PC-3 (cell line): ENCODE measurements at regions not wholly inside any gene's neighbourhood (a gene's known extent, or its start where the extent isn't known, plus 50 kb on each side); places are given as distances from the start of the nearest gene placed in this dataset.

Experiments
- ATAC-seq: fragments of 200-7000 bp; cut with Tn5 transposase; 2 replicates; pipeline ENCODE4 v1.9.1; 2020; ENCODE audit warnings: mild to moderate bottlenecking, moderate library complexity
- BruUV-seq: library from RNA; stranded (reverse); fragments of 400-500 nt; replicated peaks from 2 replicates; lab custom pipeline; 2021; lab: Mats Ljungman, UMichigan
- CTCF ChIA-PET: fragments of 300-600 bp; sonication (Branson Sonifier 250); formaldehyde crosslinking; loops from one replicate; lab custom pipeline; 2022; ENCODE audit warnings: antibody characterized with exemption; lab: Charles Lee
- POLR2A ChIA-PET: fragments of 300-600 bp; sonication (Branson Sonifier 250); formaldehyde crosslinking; loops from one replicate; lab custom pipeline; 2022; ENCODE audit warnings: antibody characterized with exemption; ENCODE audit not compliant: unreplicated experiment; lab: Charles Lee
- DNase-seq: peaks from one replicate; pipeline ENCODE4 v3.0.0-alpha.2; 2015
- H2AFZ ChIP-seq: fragments of 300-600 bp; sonication (generic); 2 replicates; pipeline ENCODE4 v1.6.0; 2016; ENCODE audit warnings: antibody characterized with exemption, low read length
- H3F3A ChIP-seq: fragments of 300-600 bp; sonication (generic); one replicate; pipeline ENCODE4 v1.6.0; 2017; ENCODE audit warnings: antibody characterized with exemption, low read length, control low read depth, mild to moderate bottlenecking; ENCODE audit not compliant: unreplicated experiment
- H3K27ac ChIP-seq: fragments of 300-600 bp; sonication (generic); 2 replicates; pipeline ENCODE4 v1.5.1; 2016; ENCODE audit warnings: mild to moderate bottlenecking, low read length
- H3K27me3 ChIP-seq: fragments of 300-600 bp; sonication (generic); 2 replicates; pipeline ENCODE4 v1.6.1; 2016; ENCODE audit warnings: low read length, mixed read lengths
- H3K36me3 ChIP-seq: fragments of 300-600 bp; sonication (generic); 2 replicates; pipeline ENCODE4 v1.6.1; 2016; ENCODE audit warnings: low read depth, mixed run types, low read length, mixed read lengths
- H3K4me1 ChIP-seq: fragments of 300-600 bp; sonication (generic); 2 replicates; pipeline ENCODE4 v1.5.1; 2016; ENCODE audit warnings: low read length; ENCODE audit not compliant: insufficient read depth
- H3K4me2 ChIP-seq: fragments of 300-600 bp; sonication (generic); 2 replicates; pipeline ENCODE4 v1.6.0; 2016; ENCODE audit warnings: low read length
- H3K4me3 ChIP-seq: fragments of 300-600 bp; sonication (generic); 2 replicates; pipeline ENCODE4 v1.5.1; 2016; ENCODE audit warnings: mild to moderate bottlenecking, low read length, mixed read lengths
- H3K79me2 ChIP-seq: fragments of 300-600 bp; sonication (generic); 2 replicates; pipeline ENCODE4 v1.6.1; 2017; ENCODE audit warnings: low read length, mixed read lengths
- H3K9ac ChIP-seq: fragments of 300-600 bp; sonication (generic); 2 replicates; pipeline ENCODE4 v1.6.0; 2016; ENCODE audit warnings: mild to moderate bottlenecking, low read length
- H3K9me2 ChIP-seq: fragments of 300-600 bp; sonication (generic); replicated peaks from 2 replicates; pipeline ENCODE4 v1.6.1; 2016; ENCODE audit warnings: mixed run types, low read length, mixed read lengths
- H3K9me3 ChIP-seq: fragments of 300-600 bp; sonication (generic); 2 replicates; pipeline ENCODE4 v1.6.1; 2016; ENCODE audit warnings: low read length, mixed read lengths
- H4K20me1 ChIP-seq: fragments of 300-600 bp; sonication (generic); 2 replicates; pipeline ENCODE4 v1.6.1; 2016; ENCODE audit warnings: low read length, mixed read lengths
- EZH2 ChIP-seq: fragments of 300-600 bp; sonication (generic); IDR thresholded peaks from one replicate; pipeline ENCODE4 v1.6.1; 2017; ENCODE audit warnings: antibody characterized with exemption, mild to moderate bottlenecking, low read length; ENCODE audit not compliant: unreplicated experiment
- EZH2phosphoT487 ChIP-seq: fragments of 300-600 bp; sonication (generic); IDR thresholded peaks from 2 replicates; pipeline ENCODE4 v1.6.1; 2018; ENCODE audit warnings: mild to moderate bottlenecking, antibody characterized with exemption, low read length, borderline replicate concordance
- intact Hi-C: fragments of 100-400 bp; cut with micrococcal nuclease; formaldehyde crosslinking; loops from 2 replicates; pipeline ENCODE4 v1.9.0; 2023
- TF ChIP-seq, protein P1 (sequence below): fragments of 300-600 bp; sonication (generic); conservative IDR thresholded peaks from 2 replicates; pipeline ENCODE4 v1.5.1; 2017; ENCODE audit warnings: antibody characterized with exemption, low read depth, mild to moderate bottlenecking, low read length

DNA sequence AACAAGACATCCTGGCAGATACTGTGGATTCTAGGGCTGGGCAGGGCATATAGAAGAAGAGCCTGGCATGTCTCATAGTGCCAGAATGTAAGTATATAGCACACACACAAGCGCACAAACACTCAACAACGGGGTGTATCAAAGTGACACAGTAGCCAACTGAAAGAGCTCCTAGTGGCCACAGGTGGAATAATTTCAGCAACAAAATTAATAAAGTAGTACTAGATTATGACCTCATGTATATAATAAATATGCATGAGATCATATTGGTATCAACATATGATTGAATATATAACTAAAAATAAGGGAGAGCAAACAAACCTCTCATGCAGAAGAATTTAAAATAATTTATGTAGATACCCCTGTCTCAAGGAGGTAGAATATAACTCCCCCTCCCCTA lies 72.4 kb upstream of the CXCL12 start:
- Histone ChIP-seq H3K9me2 (no peaks in the 10 kb centered on the region), H3F3A (no peaks in the 10 kb centered on the region), H3K79me2 (no peaks in the 10 kb centered on the region), H3K4me2 (no peak overlapping the region), H3K27ac (no peak overlapping the region), H3K4me1 (no peaks in the 10 kb centered on the region), H3K9me3 (no peaks in the 10 kb centered on the region), H3K36me3 (no peaks in the 10 kb centered on the region), H3K27me3 (peaks cover 8% of the 10 kb centered on the region; the same call in 1 of the 2 replicates), H3K9ac (no peak overlapping the region), H2AFZ (no peak overlapping the region), H3K4me3 (no peak overlapping the region), H4K20me1 (no peaks in the 10 kb centered on the region)
- CTCF ChIA-PET: no interaction called here
- DNase-seq (no peak), ATAC-seq (no peak)
- intact Hi-C loops: no loop called here
- TF ChIP-seq EZH2phosphoT487: no peak
- TF ChIP-seq, protein P1, sequence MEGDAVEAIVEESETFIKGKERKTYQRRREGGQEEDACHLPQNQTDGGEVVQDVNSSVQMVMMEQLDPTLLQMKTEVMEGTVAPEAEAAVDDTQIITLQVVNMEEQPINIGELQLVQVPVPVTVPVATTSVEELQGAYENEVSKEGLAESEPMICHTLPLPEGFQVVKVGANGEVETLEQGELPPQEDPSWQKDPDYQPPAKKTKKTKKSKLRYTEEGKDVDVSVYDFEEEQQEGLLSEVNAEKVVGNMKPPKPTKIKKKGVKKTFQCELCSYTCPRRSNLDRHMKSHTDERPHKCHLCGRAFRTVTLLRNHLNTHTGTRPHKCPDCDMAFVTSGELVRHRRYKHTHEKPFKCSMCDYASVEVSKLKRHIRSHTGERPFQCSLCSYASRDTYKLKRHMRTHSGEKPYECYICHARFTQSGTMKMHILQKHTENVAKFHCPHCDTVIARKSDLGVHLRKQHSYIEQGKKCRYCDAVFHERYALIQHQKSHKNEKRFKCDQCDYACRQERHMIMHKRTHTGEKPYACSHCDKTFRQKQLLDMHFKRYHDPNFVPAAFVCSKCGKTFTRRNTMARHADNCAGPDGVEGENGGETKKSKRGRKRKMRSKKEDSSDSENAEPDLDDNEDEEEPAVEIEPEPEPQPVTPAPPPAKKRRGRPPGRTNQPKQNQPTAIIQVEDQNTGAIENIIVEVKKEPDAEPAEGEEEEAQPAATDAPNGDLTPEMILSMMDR: peak; percentile 45
- POLR2A ChIA-PET: no interaction called here
- BruUV-seq: no TSS peak

DNA sequence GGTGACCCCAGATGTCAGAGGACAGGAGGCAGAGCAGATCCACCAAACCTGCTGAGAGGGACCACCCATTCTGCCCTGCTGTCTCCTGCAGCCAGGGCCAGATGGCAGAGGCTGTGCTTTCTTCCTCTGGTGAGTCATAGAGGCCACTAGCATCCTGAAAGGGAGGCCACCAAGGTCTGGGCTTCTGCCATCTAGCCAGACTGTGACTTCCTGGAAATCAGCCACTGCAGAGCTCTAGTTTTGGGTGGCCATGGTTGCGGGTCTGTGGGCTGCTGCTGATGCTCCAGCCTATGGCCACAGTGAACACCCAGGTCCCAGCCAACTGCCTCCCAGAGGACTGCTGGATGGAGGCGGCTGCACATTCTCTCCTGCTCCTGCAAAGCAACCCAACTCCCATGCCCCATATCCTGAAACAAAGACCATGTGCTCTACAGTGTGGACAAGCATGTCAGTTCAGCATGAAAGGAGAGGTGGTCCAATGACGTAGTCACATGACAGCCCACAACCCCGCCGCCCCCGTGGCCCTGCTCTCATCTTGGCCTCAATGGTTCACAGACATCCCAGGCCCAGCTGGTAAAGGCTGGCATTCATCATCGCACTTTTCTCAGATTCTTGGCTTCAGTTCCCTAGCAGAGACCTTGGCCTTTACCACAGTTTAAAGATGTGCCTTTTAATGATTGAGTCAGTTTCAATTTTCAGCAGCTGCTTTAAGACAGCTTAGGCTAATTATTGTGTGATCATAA lies 73.9 kb upstream of the CXCL12 start:
- Histone ChIP-seq H3K27me3 (peaks cover 12% of the 10 kb centered on the region; the same call in 1 of the 2 replicates), H4K20me1 (no peaks in the 10 kb centered on the region), H3K9ac (no peak overlapping the region), H3K79me2 (no peaks in the 10 kb centered on the region), H3K27ac (no peak overlapping the region), H3K36me3 (no peaks in the 10 kb centered on the region), H3K9me2 (no peaks in the 10 kb centered on the region), H2AFZ (no peak overlapping the region), H3K4me1 (no peaks in the 10 kb centered on the region), H3K4me2 (no peak overlapping the region), H3F3A (no peaks in the 10 kb centered on the region), H3K4me3 (no peak overlapping the region), H3K9me3 (no peaks in the 10 kb centered on the region)
- intact Hi-C loops: no loop called here
- TF ChIP-seq EZH2: no peak
- TF ChIP-seq, protein P1: no peak
- no peak for TF ChIP-seq EZH2phosphoT487
- no peak for DNase-seq
- no peak for ATAC-seq
- BruUV-seq: no TSS peak
- ChIA-PET CTCF (no interaction called here), POLR2A (no interaction called here)

DNA sequence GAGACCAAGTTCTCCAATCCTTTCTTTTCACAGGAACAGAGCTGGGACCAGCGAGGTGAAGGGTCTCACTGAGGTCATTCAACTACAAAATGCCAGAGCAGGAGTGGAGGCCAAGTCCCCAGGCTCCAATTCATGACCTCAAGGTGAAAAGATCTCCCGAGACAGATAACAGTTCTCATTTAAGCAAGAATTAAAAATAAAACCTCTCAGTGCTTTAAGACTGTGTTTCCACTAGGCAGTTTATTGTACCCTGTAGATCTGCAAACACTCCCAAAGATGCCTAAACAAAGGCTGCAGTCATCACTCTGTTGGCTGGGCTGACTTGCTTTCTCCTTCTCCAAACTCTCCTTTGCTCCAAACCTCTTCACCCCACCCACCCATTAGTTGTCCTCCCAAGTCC lies 74.8 kb upstream of the CXCL12 start:
- Histone ChIP-seq H3K4me3 (no peak overlapping the region), H3K9me3 (no peaks in the 10 kb centered on the region), H3K27me3 (peaks cover 12% of the 10 kb centered on the region; the same call in 1 of the 2 replicates), H3K9me2 (no peaks in the 10 kb centered on the region), H3K27ac (no peak overlapping the region), H3K9ac (no peak overlapping the region), H4K20me1 (no peaks in the 10 kb centered on the region), H3K79me2 (no peaks in the 10 kb centered on the region), H3F3A (no peaks in the 10 kb centered on the region), H3K4me2 (no peak overlapping the region), H3K36me3 (no peaks in the 10 kb centered on the region), H3K4me1 (no peaks in the 10 kb centered on the region), H2AFZ (no peak overlapping the region)
- intact Hi-C loops: no loop called here
- DNase-seq: no peak
- ChIA-PET POLR2A (no interaction called here), CTCF (no interaction called here)
- no TSS peak for BruUV-seq
- TF ChIP-seq, protein P1: no peak
- TF ChIP-seq EZH2phosphoT487: no peak
- TF ChIP-seq EZH2: no peak
- ATAC-seq: no peak
